ENCODE measurements at regions not wholly inside any gene's neighbourhood (a gene's known extent, or its start where the extent isn't known, plus 50 kb on each side); places are given as distances from the start of the nearest gene placed in this dataset.

DNA sequence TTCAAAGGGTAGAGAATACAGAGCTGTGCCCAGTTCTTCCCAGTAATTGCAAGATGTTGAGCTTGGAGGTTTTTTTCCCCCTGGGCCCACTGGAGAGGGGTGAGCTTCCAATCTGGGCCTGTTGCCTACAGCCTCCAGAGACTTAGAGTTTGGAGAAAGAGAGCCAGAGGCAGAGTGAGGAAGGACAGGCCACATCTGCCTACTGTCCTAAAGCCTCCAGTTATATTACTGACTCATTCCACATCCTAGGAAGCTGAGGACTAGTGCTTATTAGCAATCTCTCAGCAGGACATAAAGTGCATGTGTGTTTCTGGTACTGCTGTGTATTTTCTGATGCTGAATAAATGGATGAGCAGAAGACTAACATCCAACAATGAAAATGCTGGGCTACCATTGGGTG lies 181.0 kb upstream of the MAMLD1 start:
- TF ChIP-seq, protein P1, sequence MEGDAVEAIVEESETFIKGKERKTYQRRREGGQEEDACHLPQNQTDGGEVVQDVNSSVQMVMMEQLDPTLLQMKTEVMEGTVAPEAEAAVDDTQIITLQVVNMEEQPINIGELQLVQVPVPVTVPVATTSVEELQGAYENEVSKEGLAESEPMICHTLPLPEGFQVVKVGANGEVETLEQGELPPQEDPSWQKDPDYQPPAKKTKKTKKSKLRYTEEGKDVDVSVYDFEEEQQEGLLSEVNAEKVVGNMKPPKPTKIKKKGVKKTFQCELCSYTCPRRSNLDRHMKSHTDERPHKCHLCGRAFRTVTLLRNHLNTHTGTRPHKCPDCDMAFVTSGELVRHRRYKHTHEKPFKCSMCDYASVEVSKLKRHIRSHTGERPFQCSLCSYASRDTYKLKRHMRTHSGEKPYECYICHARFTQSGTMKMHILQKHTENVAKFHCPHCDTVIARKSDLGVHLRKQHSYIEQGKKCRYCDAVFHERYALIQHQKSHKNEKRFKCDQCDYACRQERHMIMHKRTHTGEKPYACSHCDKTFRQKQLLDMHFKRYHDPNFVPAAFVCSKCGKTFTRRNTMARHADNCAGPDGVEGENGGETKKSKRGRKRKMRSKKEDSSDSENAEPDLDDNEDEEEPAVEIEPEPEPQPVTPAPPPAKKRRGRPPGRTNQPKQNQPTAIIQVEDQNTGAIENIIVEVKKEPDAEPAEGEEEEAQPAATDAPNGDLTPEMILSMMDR (IDR thresholded peaks at IDR 0.05), result no peak
- TF ChIP-seq POLR2A (IDR thresholded peaks at IDR 0.05), result no peak

Measured in adrenal gland (tissue), 5 donors.